ENCODE measurements at regions not wholly inside any gene's neighbourhood (a gene's known extent, or its start where the extent isn't known, plus 50 kb on each side); places are given as distances from the start of the nearest gene placed in this dataset.

GRCh38 chr12:87096082-87096585, 839.9 kb upstream of the MGAT4C start:
- TF ChIP-seq CTCF (IDR thresholded peaks at IDR 0.05; ENCODE audit: poor library complexity, severe bottlenecking) (no peak), POLR2AphosphoS5 (IDR thresholded peaks at IDR 0.05) (no peak), TAF1 (IDR thresholded peaks at IDR 0.05; ENCODE audit: low read depth) (no peak), EZH2 (IDR thresholded peaks at IDR 0.05; ENCODE audit: borderline replicate concordance, insufficient read depth, low read length, poor library complexity, severe bottlenecking) (no peak), EP300 (conservative IDR thresholded peaks at IDR 0.05; ENCODE audit: poor library complexity, severe bottlenecking) (no peak), REST (IDR thresholded peaks at IDR 0.05; ENCODE audit: borderline replicate concordance) (no peak), SMC3 (conservative IDR thresholded peaks at IDR 0.05; ENCODE audit: poor library complexity) (no peak)

Measured in neural cell (in vitro differentiated cells).